ENCODE measurements at regions not wholly inside any gene's neighbourhood (a gene's known extent, or its start where the extent isn't known, plus 50 kb on each side); places are given as distances from the start of the nearest gene placed in this dataset.

- TF ChIP-seq CTCF (IDR thresholded peaks at IDR 0.05) (no peak), POLR2AphosphoS5 (IDR thresholded peaks at IDR 0.05; ENCODE audit: low read depth, low read length) (no peak)
These were observed 636.1 kb downstream of the BRD1 start for GRCh38 chr22:49191506-49191980.

Measured in Panc1 (cell line).